ENCODE measurements at regions not wholly inside any gene's neighbourhood (a gene's known extent, or its start where the extent isn't known, plus 50 kb on each side); places are given as distances from the start of the nearest gene placed in this dataset.
"Not testable (repeated sequence)": the region's sequence is repeated elsewhere in the genome, so short reads cannot be mapped to it uniquely, and the experiment has no call there.

DNA sequence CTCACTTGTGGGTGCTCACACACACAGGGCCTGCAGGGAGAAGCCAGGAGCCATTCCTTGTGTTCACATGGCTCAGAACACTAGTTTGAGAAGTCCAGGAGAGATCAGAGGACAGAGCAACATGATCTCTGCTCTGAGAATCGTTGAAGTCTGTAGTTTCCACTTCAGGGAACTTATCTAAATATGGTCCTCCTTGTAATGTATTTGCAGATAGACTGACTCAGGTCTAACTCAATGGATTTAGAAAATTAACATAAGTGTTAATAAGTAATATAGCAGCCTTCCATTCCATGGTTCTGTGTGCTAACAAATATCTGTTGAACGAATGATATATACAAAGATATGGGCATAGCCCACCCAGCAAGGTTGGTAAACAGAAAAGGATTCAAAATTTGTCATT, 119.8 kb upstream of the STARD13 start:
- no peaks in the 10 kb centered on the region for H3K36me3 Mint-ChIP-seq (ENCODE audit: low read depth)
- no peaks in the 10 kb centered on the region for H3K27me3 Mint-ChIP-seq (ENCODE audit: low read depth)
- H3K27ac Mint-ChIP-seq (ENCODE audit: unreplicated experiment): no peak overlapping the region
- peaks cover 6% of the 10 kb centered on the region for H3K4me1 Mint-ChIP-seq
- no peak overlapping the region for H3K4me3 Mint-ChIP-seq
- no peak for DNase-seq (ENCODE audit: low read depth, low spot score)
- H3K9me3 Mint-ChIP-seq: no peaks in the 10 kb centered on the region
- TF ChIP-seq, protein P1, sequence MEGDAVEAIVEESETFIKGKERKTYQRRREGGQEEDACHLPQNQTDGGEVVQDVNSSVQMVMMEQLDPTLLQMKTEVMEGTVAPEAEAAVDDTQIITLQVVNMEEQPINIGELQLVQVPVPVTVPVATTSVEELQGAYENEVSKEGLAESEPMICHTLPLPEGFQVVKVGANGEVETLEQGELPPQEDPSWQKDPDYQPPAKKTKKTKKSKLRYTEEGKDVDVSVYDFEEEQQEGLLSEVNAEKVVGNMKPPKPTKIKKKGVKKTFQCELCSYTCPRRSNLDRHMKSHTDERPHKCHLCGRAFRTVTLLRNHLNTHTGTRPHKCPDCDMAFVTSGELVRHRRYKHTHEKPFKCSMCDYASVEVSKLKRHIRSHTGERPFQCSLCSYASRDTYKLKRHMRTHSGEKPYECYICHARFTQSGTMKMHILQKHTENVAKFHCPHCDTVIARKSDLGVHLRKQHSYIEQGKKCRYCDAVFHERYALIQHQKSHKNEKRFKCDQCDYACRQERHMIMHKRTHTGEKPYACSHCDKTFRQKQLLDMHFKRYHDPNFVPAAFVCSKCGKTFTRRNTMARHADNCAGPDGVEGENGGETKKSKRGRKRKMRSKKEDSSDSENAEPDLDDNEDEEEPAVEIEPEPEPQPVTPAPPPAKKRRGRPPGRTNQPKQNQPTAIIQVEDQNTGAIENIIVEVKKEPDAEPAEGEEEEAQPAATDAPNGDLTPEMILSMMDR (conservative IDR thresholded peaks at IDR 0.05): no peak

DNA sequence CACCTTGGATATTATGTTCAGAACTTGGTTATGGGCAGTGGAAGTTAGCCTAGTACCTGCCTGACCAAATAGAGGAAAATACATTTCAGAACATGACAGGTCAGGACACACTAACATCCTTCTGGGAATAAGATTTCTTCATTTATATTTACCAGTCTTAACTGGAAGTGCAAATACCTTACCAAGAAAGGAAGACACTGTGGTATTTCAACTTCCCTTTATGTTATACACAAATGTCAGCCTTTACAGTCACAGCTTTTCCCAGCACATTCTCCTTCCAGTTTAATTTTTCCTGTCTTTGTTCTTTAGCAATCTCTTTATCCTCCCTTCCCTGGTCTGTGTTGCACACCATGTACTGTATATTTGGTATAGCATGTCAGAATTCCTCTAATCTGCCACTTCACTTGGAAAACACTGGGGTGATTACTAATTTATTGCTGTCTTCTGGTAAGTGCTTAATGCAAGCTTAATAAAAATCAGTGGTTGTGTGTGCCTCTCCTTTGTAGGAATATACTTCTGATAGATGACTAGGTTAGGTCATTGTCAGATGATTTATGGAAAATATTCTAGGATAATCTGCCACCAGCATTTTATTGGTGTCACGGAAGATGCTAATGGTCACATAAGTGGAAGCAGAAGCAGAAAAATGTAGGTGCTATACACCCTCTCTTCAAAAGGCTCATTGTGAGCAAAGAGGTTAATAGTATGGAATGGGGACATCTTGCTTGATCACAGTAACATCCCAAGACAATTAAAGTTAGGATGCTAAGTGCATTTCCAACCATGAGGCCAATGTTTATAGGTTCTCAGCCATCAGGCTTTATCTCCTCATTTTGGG, 124.3 kb upstream of the STARD13 start:
- Mint-ChIP-seq H3K4me1 (peaks cover 12% of the 10 kb centered on the region), H3K36me3 (ENCODE audit: low read depth) (no peaks in the 10 kb centered on the region), H3K9me3 (no peaks in the 10 kb centered on the region), H3K4me3 (no peak overlapping the region), H3K27me3 (ENCODE audit: low read depth) (no peaks in the 10 kb centered on the region), H3K27ac (ENCODE audit: unreplicated experiment) (no peak overlapping the region)
- DNase-seq (ENCODE audit: low read depth, low spot score): no peak
- TF ChIP-seq, protein P1 (conservative IDR thresholded peaks at IDR 0.05): no peak

DNA sequence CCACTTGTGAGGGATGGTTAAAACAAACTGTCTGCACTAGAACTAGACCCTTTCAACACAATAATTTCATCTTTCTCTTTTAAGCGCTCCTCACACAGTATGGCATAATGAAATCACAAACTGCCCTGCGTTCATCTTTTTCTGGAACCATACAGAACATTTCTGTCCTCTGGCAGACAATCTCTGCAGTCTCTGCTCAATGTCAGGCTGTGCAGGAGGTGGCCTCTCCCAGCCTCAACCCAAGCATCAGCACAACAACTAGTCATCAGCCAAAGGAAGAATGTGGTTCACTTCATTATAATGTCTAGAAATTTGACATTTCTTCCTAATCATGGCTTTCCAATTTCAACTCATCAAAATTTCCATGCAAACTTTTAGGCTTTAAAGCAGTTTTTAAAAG, 125.1 kb upstream of the STARD13 start:
- Mint-ChIP-seq H3K36me3 (ENCODE audit: low read depth) (no peaks in the 10 kb centered on the region), H3K9me3 (no peaks in the 10 kb centered on the region), H3K4me3 (no peak overlapping the region), H3K4me1 (peaks cover 12% of the 10 kb centered on the region), H3K27me3 (ENCODE audit: low read depth) (no peaks in the 10 kb centered on the region), H3K27ac (ENCODE audit: unreplicated experiment) (peak overlapping the region; percentile 70)
- TF ChIP-seq, protein P1 (conservative IDR thresholded peaks at IDR 0.05): no peak
- no peak for DNase-seq (ENCODE audit: low read depth, low spot score)

DNA sequence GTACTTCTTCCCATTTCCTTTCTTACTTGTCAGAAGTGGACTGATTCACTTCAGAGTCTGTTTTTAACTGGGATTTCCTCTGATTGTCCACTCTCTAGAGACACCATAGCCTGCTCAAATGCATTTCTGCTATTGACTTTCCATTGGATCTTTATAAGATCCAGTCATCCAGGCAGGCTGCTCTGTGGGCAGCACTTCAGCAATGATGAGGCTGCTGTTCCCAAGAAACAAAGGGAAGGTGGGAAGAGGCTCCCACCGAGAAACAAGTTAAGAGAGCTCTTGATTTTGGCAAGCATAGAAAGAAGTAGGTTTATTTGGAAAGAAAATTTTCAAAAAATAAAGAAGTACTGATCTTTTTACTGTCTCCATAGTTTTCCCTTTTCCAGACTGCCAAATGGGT, 125.8 kb upstream of the STARD13 start:
- DNase-seq (ENCODE audit: low read depth, low spot score): no peak
- no peaks in the 10 kb centered on the region for H3K9me3 Mint-ChIP-seq
- no peak overlapping the region for H3K27ac Mint-ChIP-seq (ENCODE audit: unreplicated experiment)
- H3K4me1 Mint-ChIP-seq: peaks cover 12% of the 10 kb centered on the region
- H3K36me3 Mint-ChIP-seq (ENCODE audit: low read depth): no peaks in the 10 kb centered on the region
- TF ChIP-seq, protein P1 (conservative IDR thresholded peaks at IDR 0.05): no peak
- no peak overlapping the region for H3K4me3 Mint-ChIP-seq
- no peaks in the 10 kb centered on the region for H3K27me3 Mint-ChIP-seq (ENCODE audit: low read depth)

- H3K4me3 Mint-ChIP-seq: no peak overlapping the region
Measured at GRCh38 chr13:33415822-33416221, 130.3 kb upstream of the STARD13 start.

DNA sequence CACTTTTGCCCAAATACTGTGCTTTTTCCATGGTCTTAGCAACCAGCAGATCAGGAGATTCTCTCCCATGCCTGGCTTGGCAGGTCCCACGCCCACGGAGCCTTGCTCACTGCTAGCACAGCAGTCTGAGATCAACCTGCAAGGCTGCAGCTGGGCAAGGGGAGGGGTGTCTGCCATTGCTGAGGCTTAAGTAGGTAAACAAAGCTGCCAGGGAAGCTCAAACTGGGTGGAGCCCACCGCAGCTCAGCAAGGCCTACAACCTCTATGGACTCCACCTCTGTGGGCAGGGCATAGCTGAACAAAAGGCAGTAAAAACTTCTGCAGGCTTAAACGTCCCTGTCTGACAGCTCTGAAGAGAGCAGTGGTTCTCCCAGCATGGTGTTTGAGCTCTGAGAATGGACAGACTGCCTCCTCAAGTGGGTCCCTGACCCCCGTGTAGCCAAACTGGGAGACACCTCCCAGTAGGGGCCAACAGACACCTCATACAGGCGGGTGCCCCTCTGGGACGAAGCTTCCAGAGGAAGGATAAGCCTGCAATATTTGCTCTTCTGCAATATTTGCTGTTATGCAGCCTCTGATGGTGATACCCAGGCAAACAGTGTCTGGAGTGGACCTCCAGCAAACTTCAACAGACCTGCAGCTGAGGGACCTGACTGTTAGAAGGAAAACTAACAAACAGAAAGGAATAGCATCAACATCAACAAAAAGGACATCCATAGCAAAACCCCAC, 132.8 kb upstream of the STARD13 start:
- not testable (repeated sequence) for H3K4me1 Mint-ChIP-seq; H3K9me3 Mint-ChIP-seq; H3K27me3 Mint-ChIP-seq (ENCODE audit: low read depth); H3K36me3 Mint-ChIP-seq (ENCODE audit: low read depth); DNase-seq (ENCODE audit: low read depth, low spot score); H3K27ac Mint-ChIP-seq (ENCODE audit: unreplicated experiment); H3K4me3 Mint-ChIP-seq

More at GRCh38 chr13:33415822-33416221, 130.3 kb upstream of the STARD13 start:
- no peaks in the 10 kb centered on the region for H3K27me3 Mint-ChIP-seq (ENCODE audit: low read depth)
- peaks cover 2% of the 10 kb centered on the region for H3K36me3 Mint-ChIP-seq (ENCODE audit: low read depth)
- H3K9me3 Mint-ChIP-seq: peaks cover 3% of the 10 kb centered on the region
- no peak for DNase-seq (ENCODE audit: low read depth, low spot score)
- TF ChIP-seq, protein P1 (conservative IDR thresholded peaks at IDR 0.05): no peak
- no peak overlapping the region for H3K27ac Mint-ChIP-seq (ENCODE audit: unreplicated experiment)
- H3K4me1 Mint-ChIP-seq: peaks cover 1% of the 10 kb centered on the region

DNA sequence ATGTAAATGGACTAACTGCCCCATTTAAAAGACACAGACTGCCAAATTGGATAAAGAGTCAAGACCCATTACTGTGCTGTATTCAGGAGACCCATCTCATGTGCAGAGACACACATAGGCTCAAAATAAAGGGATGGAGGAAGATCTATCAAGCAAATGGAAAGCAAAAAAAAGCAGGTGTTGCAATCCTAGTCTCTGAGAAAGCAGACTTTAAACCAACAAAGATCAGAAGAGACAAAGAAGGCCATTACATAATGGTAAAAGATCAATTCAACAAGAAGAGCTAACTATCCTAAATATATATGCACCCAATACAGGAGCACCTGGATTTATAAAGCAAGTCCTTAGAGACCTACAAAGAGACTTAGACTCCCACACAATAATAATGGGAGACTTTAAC, 134.6 kb upstream of the STARD13 start:
- not testable (repeated sequence) for H3K4me1 Mint-ChIP-seq; DNase-seq (ENCODE audit: low read depth, low spot score); H3K4me3 Mint-ChIP-seq

More for the DNA sequence above, 134.6 kb upstream of the STARD13 start:
- not testable (repeated sequence) for H3K27me3 Mint-ChIP-seq (ENCODE audit: low read depth); H3K27ac Mint-ChIP-seq (ENCODE audit: unreplicated experiment); H3K36me3 Mint-ChIP-seq (ENCODE audit: low read depth); H3K9me3 Mint-ChIP-seq

Measured in neural crest cell (in vitro differentiated cells).